Loucy (cell line): ENCODE measurements at regions not wholly inside any gene's neighbourhood (a gene's known extent, or its start where the extent isn't known, plus 50 kb on each side); places are given as distances from the start of the nearest gene placed in this dataset.
"Not testable (repeated sequence)": the region's sequence is repeated elsewhere in the genome, so short reads cannot be mapped to it uniquely, and the experiment has no call there.

Experiments used
- H2AFZ ChIP-seq: fragments of 200-600 bp; sonication (generic); 2 replicates; pipeline ENCODE4 v1.6.0; 2016; ENCODE audit warnings: antibody characterized with exemption, mild to moderate bottlenecking, low read length, moderate library complexity
- H3F3A ChIP-seq: fragments of 200-600 bp; 2 replicates; pipeline ENCODE4 v1.6.0; 2016; ENCODE audit warnings: antibody characterized with exemption, low read depth, mild to moderate bottlenecking
- H3K27me3 ChIP-seq: fragments of 200-600 bp; sonication (generic); 2 replicates; pipeline ENCODE4 v1.6.1; 2014; ENCODE audit warnings: low read length, mild to moderate bottlenecking; ENCODE audit not compliant: insufficient read depth, poor library complexity, severe bottlenecking
- H3K36me3 ChIP-seq: fragments of 200-600 bp; sonication (generic); 2 replicates; pipeline ENCODE4 v1.6.1; 2016; ENCODE audit warnings: low read length; ENCODE audit not compliant: insufficient read depth
- H3K4me1 ChIP-seq: fragments of 200-600 bp; sonication (generic); 2 replicates; pipeline ENCODE4 v1.5.1; 2014; ENCODE audit warnings: low read length, mild to moderate bottlenecking; ENCODE audit not compliant: insufficient read depth, poor library complexity, severe bottlenecking
- H3K4me2 ChIP-seq: fragments of 200-600 bp; sonication (generic); 2 replicates; pipeline ENCODE4 v1.6.0; 2014; ENCODE audit warnings: antibody characterized with exemption, low read length, low read depth, mild to moderate bottlenecking; ENCODE audit not compliant: poor library complexity, severe bottlenecking
- H3K4me3 ChIP-seq: fragments of 200-600 bp; sonication (generic); 2 replicates; pipeline ENCODE4 v1.5.1; 2014; ENCODE audit warnings: low read length, mild to moderate bottlenecking, mixed read lengths; ENCODE audit not compliant: poor library complexity, severe bottlenecking
- H3K79me2 ChIP-seq: fragments of 200-600 bp; sonication (generic); 2 replicates; pipeline ENCODE4 v1.6.1; 2014; ENCODE audit warnings: low read length; ENCODE audit not compliant: insufficient read depth
- H3K9ac ChIP-seq: fragments of 200-600 bp; sonication (generic); 2 replicates; pipeline ENCODE4 v1.6.0; 2014; ENCODE audit warnings: mild to moderate bottlenecking, low read depth, low read length, moderate library complexity; ENCODE audit not compliant: poor library complexity, severe bottlenecking
- H3K9me2 ChIP-seq: fragments of 200-600 bp; sonication (generic); replicated peaks from 2 replicates; pipeline ENCODE4 v1.6.1; 2016; ENCODE audit warnings: low read depth, low read length, mixed read lengths
- H3K9me3 ChIP-seq: fragments of 200-600 bp; sonication (generic); 2 replicates; pipeline ENCODE4 v1.6.1; 2014; ENCODE audit warnings: mild to moderate bottlenecking, antibody characterized with exemption, low read length, low read depth; ENCODE audit not compliant: insufficient read depth
- H4K20me1 ChIP-seq: fragments of 200-600 bp; sonication (generic); 2 replicates; pipeline ENCODE4 v1.6.0; 2014; ENCODE audit warnings: antibody characterized with exemption, low read length, mild to moderate bottlenecking; ENCODE audit not compliant: insufficient read depth, poor library complexity, severe bottlenecking
- EZH2phosphoT487 ChIP-seq: fragments of 200-600 bp; IDR thresholded peaks from 2 replicates; pipeline ENCODE4 v1.6.1; 2018; ENCODE audit warnings: antibody characterized with exemption, mild to moderate bottlenecking, moderate library complexity, borderline replicate concordance
- TF ChIP-seq, protein P1 (sequence below): fragments of 200-600 bp; sonication (generic); conservative IDR thresholded peaks from 2 replicates; pipeline ENCODE4 v1.5.1; 2014; ENCODE audit warnings: mild to moderate bottlenecking, antibody characterized with exemption, low read length

GRCh38 chr6:21282360-21282759 lies 311.2 kb upstream of the SOX4 start:
- not testable (repeated sequence) for H3K4me3 ChIP-seq, H3K36me3 ChIP-seq, H3K79me2 ChIP-seq, H4K20me1 ChIP-seq, H3F3A ChIP-seq, H3K9ac ChIP-seq, H3K9me3 ChIP-seq, H3K27me3 ChIP-seq, H3K9me2 ChIP-seq, H2AFZ ChIP-seq, H3K4me2 ChIP-seq, H3K4me1 ChIP-seq

GRCh38 chr6:21284166-21284565 lies 309.4 kb upstream of the SOX4 start:
- Histone ChIP-seq H3K4me1 (peaks cover 5% of the 10 kb centered on the region), H2AFZ (no peak overlapping the region), H3K79me2 (no peaks in the 10 kb centered on the region), H3F3A (no peaks in the 10 kb centered on the region), H3K9me2 (0 out of 2 replicates have a peak, but pooled peaks cover 4% of the 10 kb centered on the region), H3K27me3 (no peaks in the 10 kb centered on the region), H3K4me2 (no peak overlapping the region), H3K9ac (no peak overlapping the region), H3K4me3 (no peak overlapping the region), H3K36me3 (no peaks in the 10 kb centered on the region), H4K20me1 (no peaks in the 10 kb centered on the region), H3K9me3 (no peaks in the 10 kb centered on the region)
- no peak for TF ChIP-seq EZH2phosphoT487
- TF ChIP-seq, protein P1, sequence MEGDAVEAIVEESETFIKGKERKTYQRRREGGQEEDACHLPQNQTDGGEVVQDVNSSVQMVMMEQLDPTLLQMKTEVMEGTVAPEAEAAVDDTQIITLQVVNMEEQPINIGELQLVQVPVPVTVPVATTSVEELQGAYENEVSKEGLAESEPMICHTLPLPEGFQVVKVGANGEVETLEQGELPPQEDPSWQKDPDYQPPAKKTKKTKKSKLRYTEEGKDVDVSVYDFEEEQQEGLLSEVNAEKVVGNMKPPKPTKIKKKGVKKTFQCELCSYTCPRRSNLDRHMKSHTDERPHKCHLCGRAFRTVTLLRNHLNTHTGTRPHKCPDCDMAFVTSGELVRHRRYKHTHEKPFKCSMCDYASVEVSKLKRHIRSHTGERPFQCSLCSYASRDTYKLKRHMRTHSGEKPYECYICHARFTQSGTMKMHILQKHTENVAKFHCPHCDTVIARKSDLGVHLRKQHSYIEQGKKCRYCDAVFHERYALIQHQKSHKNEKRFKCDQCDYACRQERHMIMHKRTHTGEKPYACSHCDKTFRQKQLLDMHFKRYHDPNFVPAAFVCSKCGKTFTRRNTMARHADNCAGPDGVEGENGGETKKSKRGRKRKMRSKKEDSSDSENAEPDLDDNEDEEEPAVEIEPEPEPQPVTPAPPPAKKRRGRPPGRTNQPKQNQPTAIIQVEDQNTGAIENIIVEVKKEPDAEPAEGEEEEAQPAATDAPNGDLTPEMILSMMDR, result no peak

- Histone ChIP-seq H4K20me1 (no peaks in the 10 kb centered on the region), H2AFZ (no peak overlapping the region), H3K4me3 (no peak overlapping the region), H3K79me2 (no peaks in the 10 kb centered on the region), H3K36me3 (no peaks in the 10 kb centered on the region), H3K9me3 (no peaks in the 10 kb centered on the region), H3K9me2 (0 out of 2 replicates have a peak, but pooled peaks cover 4% of the 10 kb centered on the region), H3F3A (no peaks in the 10 kb centered on the region), H3K9ac (no peak overlapping the region), H3K27me3 (no peaks in the 10 kb centered on the region), H3K4me1 (peaks cover 5% of the 10 kb centered on the region), H3K4me2 (no peak overlapping the region)
- TF ChIP-seq, protein P1, result no peak
- TF ChIP-seq EZH2phosphoT487, result no peak
Observed at GRCh38 chr6:21284706-21285105, 308.8 kb upstream of the SOX4 start.

DNA sequence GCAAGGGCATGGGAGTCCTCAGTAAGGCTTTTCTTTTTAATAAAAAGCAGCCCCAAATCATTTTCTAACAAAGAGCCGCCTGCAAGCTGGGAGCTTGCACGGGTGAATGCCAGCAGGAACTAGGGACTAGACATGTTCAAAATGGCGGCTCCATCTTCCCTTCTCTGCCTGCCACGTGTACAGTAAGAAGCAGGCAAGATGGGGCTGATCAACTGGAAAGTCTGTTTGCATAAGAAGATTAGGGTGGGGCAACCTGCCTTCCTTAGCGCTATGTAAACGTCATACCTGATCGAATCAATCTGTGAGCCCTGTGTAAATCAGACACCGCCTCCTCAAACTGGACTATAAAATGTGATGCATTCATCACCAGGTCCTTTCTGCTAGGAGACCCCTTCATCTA lies 299.4 kb upstream of the SOX4 start:
- Histone ChIP-seq H3K4me1 (no peaks in the 10 kb centered on the region), H3K36me3 (no peaks in the 10 kb centered on the region), H4K20me1 (no peaks in the 10 kb centered on the region), H3K9ac (no peak overlapping the region), H3F3A (no peaks in the 10 kb centered on the region), H3K9me2 (no peaks in the 10 kb centered on the region), H3K9me3 (no peaks in the 10 kb centered on the region), H3K79me2 (no peaks in the 10 kb centered on the region), H3K4me2 (no peak overlapping the region), H3K27me3 (no peaks in the 10 kb centered on the region), H3K4me3 (no peak overlapping the region), H2AFZ (no peak overlapping the region)
- no peak for TF ChIP-seq EZH2phosphoT487
- TF ChIP-seq, protein P1, result no peak
